ENCODE measurements at regions not wholly inside any gene's neighbourhood (a gene's known extent, or its start where the extent isn't known, plus 50 kb on each side); places are given as distances from the start of the nearest gene placed in this dataset.

DNA sequence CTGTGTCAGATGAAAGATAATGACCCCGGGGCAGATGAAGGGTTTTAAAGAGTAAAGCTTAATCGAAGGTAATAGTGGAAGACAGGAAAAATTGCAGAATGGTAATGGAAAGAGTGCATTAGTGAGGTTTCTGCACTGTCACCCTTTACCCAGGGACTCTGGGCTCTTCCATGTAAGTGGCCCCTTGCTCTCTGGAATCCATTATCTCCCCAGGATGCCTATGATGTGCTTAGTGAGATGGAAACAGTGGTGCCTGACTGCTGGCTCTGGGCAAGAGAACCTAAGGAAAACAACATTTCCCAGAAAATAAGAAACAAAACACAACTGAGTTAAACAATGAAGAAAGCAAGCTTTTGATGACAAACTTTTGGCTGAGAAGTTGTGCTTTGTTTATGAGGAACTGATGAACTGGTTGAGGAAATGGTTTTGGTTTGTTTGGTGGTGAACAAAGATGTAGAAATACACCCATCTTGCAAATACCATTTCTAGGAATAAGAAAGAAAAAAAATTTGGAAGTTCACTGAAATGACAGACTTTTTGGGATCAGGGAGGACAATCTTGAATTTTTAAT, 119.9 kb upstream of the RASGRP1 start:
- TF ChIP-seq, protein P1, sequence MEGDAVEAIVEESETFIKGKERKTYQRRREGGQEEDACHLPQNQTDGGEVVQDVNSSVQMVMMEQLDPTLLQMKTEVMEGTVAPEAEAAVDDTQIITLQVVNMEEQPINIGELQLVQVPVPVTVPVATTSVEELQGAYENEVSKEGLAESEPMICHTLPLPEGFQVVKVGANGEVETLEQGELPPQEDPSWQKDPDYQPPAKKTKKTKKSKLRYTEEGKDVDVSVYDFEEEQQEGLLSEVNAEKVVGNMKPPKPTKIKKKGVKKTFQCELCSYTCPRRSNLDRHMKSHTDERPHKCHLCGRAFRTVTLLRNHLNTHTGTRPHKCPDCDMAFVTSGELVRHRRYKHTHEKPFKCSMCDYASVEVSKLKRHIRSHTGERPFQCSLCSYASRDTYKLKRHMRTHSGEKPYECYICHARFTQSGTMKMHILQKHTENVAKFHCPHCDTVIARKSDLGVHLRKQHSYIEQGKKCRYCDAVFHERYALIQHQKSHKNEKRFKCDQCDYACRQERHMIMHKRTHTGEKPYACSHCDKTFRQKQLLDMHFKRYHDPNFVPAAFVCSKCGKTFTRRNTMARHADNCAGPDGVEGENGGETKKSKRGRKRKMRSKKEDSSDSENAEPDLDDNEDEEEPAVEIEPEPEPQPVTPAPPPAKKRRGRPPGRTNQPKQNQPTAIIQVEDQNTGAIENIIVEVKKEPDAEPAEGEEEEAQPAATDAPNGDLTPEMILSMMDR (conservative IDR thresholded peaks at IDR 0.05), result no peak
- DNase-seq (ENCODE audit: extremely low spot score, unreplicated experiment), result no peak
- H3K27me3 Mint-ChIP-seq, result peaks cover 4% of the 10 kb centered on the region
- no peaks in the 10 kb centered on the region for H3K36me3 Mint-ChIP-seq
- H3K4me1 Mint-ChIP-seq (ENCODE audit: unreplicated experiment), result peaks cover 8% of the 10 kb centered on the region
- H3K4me3 Mint-ChIP-seq, result no peak overlapping the region
- no peak overlapping the region for H3K27ac Mint-ChIP-seq
- no peaks in the 10 kb centered on the region for H3K9me3 Mint-ChIP-seq

DNA sequence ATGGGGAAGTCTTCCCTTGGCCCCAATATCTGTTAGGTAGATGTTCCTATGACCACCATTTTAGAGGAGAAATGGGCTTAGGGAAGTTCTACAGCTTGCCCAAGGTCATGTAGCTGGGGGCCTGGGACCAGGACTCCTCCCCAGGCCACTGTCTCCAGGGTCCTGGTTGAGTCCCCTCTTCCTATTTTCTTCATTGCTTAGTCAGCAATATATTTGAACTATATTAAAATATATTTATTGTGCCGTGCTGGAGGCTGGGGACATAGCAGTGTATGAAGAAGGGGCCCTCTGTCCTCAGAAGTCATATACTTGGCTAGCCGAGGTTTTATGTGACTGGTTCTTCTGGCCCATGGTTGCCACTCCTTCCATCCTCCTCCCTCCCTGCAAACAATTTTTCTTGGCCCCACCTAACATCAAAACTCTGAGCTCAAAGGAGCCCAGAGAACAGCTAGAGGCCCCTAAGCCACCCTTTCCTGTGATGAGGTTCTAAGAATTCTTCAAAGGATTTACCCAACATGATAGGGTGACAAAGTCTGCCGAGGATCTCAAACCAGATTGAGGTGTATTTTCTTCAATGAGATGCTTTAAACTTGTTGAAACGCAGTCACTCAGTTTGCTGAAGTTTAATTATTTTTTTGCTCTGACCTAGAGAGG, 121.2 kb upstream of the RASGRP1 start:
- peaks cover 14% of the 10 kb centered on the region for H3K4me1 Mint-ChIP-seq (ENCODE audit: unreplicated experiment)
- TF ChIP-seq, protein P1 (conservative IDR thresholded peaks at IDR 0.05), result no peak
- H3K4me3 Mint-ChIP-seq, result no peak overlapping the region
- DNase-seq (ENCODE audit: extremely low spot score, unreplicated experiment), result no peak
- H3K9me3 Mint-ChIP-seq, result no peaks in the 10 kb centered on the region
- H3K36me3 Mint-ChIP-seq, result no peaks in the 10 kb centered on the region
- peaks cover 4% of the 10 kb centered on the region for H3K27me3 Mint-ChIP-seq
- no peak overlapping the region for H3K27ac Mint-ChIP-seq

DNA sequence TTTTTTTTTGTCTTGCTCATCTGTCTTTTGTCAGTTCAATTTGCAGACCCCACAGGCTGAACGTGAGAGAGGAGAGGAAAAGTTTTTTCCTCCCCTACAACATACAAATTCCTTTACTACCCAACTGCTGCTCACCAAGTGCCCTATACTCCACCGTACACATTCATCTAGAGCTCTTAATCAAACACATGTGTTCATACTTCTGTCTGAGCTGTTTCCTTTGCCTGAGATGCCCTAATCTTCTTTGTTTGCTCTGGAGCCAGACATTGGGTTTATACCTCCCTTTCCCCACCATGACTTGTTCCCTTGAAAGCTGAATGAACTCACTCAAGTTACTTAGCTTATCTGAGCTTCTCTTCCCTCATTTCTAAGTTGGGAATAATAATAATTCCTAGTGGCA, 122.7 kb upstream of the RASGRP1 start:
- TF ChIP-seq, protein P1 (conservative IDR thresholded peaks at IDR 0.05), result no peak
- no peak for DNase-seq (ENCODE audit: extremely low spot score, unreplicated experiment)
- no peaks in the 10 kb centered on the region for H3K36me3 Mint-ChIP-seq
- H3K4me1 Mint-ChIP-seq (ENCODE audit: unreplicated experiment), result peaks cover 14% of the 10 kb centered on the region
- no peak overlapping the region for H3K4me3 Mint-ChIP-seq
- H3K9me3 Mint-ChIP-seq, result no peaks in the 10 kb centered on the region
- no peak overlapping the region for H3K27ac Mint-ChIP-seq
- H3K27me3 Mint-ChIP-seq, result peaks cover 4% of the 10 kb centered on the region

DNA sequence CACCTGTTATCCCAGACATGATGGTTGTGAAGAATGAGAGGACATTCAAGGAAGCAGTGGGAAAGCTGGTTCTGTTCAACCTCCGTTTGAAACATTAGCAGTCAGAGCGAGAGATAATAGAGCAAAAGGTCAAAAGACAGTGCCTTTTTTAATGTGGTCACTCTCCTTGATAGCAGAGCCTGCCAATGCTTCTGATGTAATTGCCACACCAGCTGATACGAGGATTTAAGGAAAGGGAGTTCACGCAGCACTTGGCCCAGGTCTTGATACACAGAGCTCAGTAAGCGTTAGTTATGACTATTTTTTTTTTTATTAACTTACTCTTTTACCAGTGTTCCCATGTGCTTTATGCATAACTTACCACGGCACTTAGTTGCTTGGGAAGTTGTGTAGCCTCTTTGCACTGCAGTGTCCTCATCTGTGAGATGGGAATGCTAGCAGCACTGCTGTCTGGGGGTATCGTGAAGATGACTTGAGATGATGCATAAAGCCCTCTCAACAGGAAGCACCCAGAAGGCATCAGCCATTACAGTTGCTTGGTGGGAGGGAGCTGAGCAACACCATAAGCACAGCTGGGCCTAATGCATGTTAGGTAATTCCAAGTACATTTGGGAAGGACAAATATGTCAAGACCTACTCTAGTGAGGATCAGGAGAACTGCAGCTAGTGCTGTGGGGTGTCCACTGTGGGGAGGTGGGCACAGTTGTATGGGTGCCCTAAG, 123.3 kb upstream of the RASGRP1 start:
- H3K36me3 Mint-ChIP-seq, result no peaks in the 10 kb centered on the region
- TF ChIP-seq, protein P1 (conservative IDR thresholded peaks at IDR 0.05), result no peak
- peaks cover 4% of the 10 kb centered on the region for H3K27me3 Mint-ChIP-seq
- no peak overlapping the region for H3K27ac Mint-ChIP-seq
- peaks cover 14% of the 10 kb centered on the region for H3K4me1 Mint-ChIP-seq (ENCODE audit: unreplicated experiment)
- H3K4me3 Mint-ChIP-seq, result no peak overlapping the region
- no peak for DNase-seq (ENCODE audit: extremely low spot score, unreplicated experiment)
- H3K9me3 Mint-ChIP-seq, result no peaks in the 10 kb centered on the region

DNA sequence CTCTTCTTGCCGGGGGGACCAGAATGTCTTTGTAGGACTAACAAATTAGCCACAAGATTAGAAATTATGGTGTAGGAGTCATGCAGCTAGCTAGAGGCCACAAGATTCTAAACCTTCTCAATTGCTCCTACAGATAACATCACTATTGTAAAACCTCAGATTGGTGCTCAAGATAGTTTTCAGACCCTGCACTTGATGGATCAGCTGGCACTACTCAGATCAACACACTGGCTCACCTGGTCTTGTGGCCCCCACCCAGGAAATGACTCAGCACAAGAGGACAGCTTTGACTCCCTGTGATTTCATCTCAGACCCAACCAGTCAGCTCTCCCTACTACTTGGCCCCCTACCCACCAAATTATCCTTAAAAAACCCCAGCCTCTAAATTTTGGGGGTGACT, 124.1 kb upstream of the RASGRP1 start:
- H3K4me3 Mint-ChIP-seq, result no peak overlapping the region
- DNase-seq (ENCODE audit: extremely low spot score, unreplicated experiment), result no peak
- H3K9me3 Mint-ChIP-seq, result no peaks in the 10 kb centered on the region
- no peak overlapping the region for H3K27ac Mint-ChIP-seq
- TF ChIP-seq, protein P1 (conservative IDR thresholded peaks at IDR 0.05), result no peak
- H3K27me3 Mint-ChIP-seq, result peaks cover 4% of the 10 kb centered on the region
- H3K36me3 Mint-ChIP-seq, result no peaks in the 10 kb centered on the region
- H3K4me1 Mint-ChIP-seq (ENCODE audit: unreplicated experiment), result peaks cover 14% of the 10 kb centered on the region
